MM.1S (cell line): ENCODE measurements at regions not wholly inside any gene's neighbourhood (a gene's known extent, or its start where the extent isn't known, plus 50 kb on each side); places are given as distances from the start of the nearest gene placed in this dataset.

ENCODE experiments used
- CTCF ChIP-seq: fragments of 300-600 bp; sonication (generic); IDR thresholded peaks from 2 replicates; pipeline ENCODE4 v1.5.1; 2016; ENCODE audit warnings: antibody characterized with exemption, low read length, mixed read lengths
- EZH2 ChIP-seq: fragments of 300-600 bp; sonication (generic); optimal IDR thresholded peaks from 2 replicates; pipeline ENCODE3; 2017; ENCODE audit warnings: low read depth, mild to moderate bottlenecking, antibody characterized with exemption, low read length, mixed read lengths

GRCh38 chr2:120976501-120977307 lies 241.0 kb downstream of the GLI2 start:
- TF ChIP-seq CTCF = no peak
- TF ChIP-seq EZH2 = no peak
